Endodermal cell (in vitro differentiated cells): ENCODE measurements at regions not wholly inside any gene's neighbourhood (a gene's known extent, or its start where the extent isn't known, plus 50 kb on each side); places are given as distances from the start of the nearest gene placed in this dataset.

ENCODE experiments used
- DNase-seq: peaks from one replicate; pipeline ENCODE4 v3.0.0-alpha.2; 2017
- H3K27ac ChIP-seq: 2 replicates; pipeline ENCODE4 v1.5.1; 2013; ENCODE audit warnings: mild to moderate bottlenecking, low read depth, low read length, moderate library complexity
- H3K27me3 ChIP-seq: 2 replicates; pipeline ENCODE4 v1.6.1; 2013; ENCODE audit warnings: mild to moderate bottlenecking, low read length, moderate library complexity; ENCODE audit not compliant: insufficient read depth, control insufficient read depth, poor library complexity, severe bottlenecking
- H3K36me3 ChIP-seq: 2 replicates; pipeline ENCODE4 v1.7.0; 2013; ENCODE audit warnings: mild to moderate bottlenecking, low read length, moderate library complexity; ENCODE audit not compliant: control insufficient read depth, insufficient read depth
- H3K4me1 ChIP-seq: one replicate; pipeline ENCODE4 v1.7.0; 2013; ENCODE audit warnings: low read length; ENCODE audit not compliant: control insufficient read depth, insufficient read depth
- H3K4me3 ChIP-seq: 2 replicates; pipeline ENCODE4 v1.5.1; 2013; ENCODE audit warnings: mild to moderate bottlenecking, low read length, moderate library complexity
- H3K9ac ChIP-seq: 2 replicates; pipeline ENCODE4 v1.6.1; 2013; ENCODE audit warnings: mild to moderate bottlenecking, low read length, moderate library complexity; ENCODE audit not compliant: poor library complexity, severe bottlenecking; ENCODE audit errors: extremely low read depth
- H3K9me3 ChIP-seq: 2 replicates; pipeline ENCODE4 v1.6.1; 2013; ENCODE audit warnings: mild to moderate bottlenecking, low read length, moderate library complexity; ENCODE audit not compliant: control insufficient read depth
- H3K27ac Mint-ChIP-seq: 2 replicates; pipeline ENCODE4 v1.8.0; 2020; ENCODE audit warnings: mixed read lengths
- H3K27me3 Mint-ChIP-seq: 2 replicates; pipeline ENCODE4 v1.8.0; 2021; ENCODE audit warnings: mild to moderate bottlenecking, mixed read lengths; ENCODE audit not compliant: insufficient read depth
- H3K36me3 Mint-ChIP-seq: 2 replicates; pipeline ENCODE4 v1.8.0; 2020; ENCODE audit warnings: low read depth, mixed read lengths
- H3K4me1 Mint-ChIP-seq: 2 replicates; pipeline ENCODE4 v1.8.0; 2020; ENCODE audit warnings: mixed read lengths
- H3K4me3 Mint-ChIP-seq: 2 replicates; pipeline ENCODE4 v1.8.0; 2020; ENCODE audit warnings: mild to moderate bottlenecking, moderate library complexity, mixed read lengths
- H3K9me3 Mint-ChIP-seq: 2 replicates; pipeline ENCODE4 v1.8.0; 2020; ENCODE audit warnings: mild to moderate bottlenecking, mixed read lengths
- whole genome bisulfite sequencing, 2 experiments: methylation state at CpG; one replicate each; pipeline versions ENCODE4 v1.1.5 to v1.1.7; 2013; ENCODE audit warnings: missing lambda C conversion rate in 2 of 2, mixed read lengths in 1 of 2; ENCODE audit not compliant: insufficient coverage in 1 of 2, insufficient read length in 1 of 2; 5-methylcytosine and 5-hydroxymethylcytosine counted together
- TF ChIP-seq, protein P1 (sequence below): fragments of 200-600 bp; sonication (generic); conservative IDR thresholded peaks from 2 replicates; pipeline ENCODE4 v1.5.0; 2021; ENCODE audit warnings: antibody characterized with exemption, mild to moderate bottlenecking

DNA sequence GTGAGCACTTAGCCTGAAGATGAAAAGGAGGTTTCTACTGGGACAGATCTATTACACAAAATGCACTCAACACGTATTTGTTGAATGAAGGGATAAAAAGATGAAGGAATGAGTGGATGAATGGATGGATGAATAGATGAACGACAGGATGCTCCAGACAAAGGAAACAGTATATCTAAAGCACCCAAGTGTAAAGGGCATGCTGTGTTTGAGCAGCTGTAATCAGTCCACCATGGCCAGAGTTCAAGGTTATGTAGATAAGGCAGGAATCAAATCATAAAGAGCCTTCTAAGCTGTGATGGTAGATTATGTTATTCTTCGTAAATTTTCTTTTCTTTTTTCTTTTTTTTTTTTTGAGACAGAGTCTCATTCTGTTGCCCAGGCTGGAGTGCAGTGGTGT lies 194.4 kb upstream of the FOXN2 start:
- WGBS, 2 experiments = 89 to 98% methylated on average over 3 of the region's 3 CpGs
- H3K36me3 ChIP-seq = no peaks in the 10 kb centered on the region
- Mint-ChIP-seq H3K36me3 (no peaks in the 10 kb centered on the region), H3K4me1 (no peaks in the 10 kb centered on the region), H3K27me3 (peaks cover 3% of the 10 kb centered on the region), H3K4me3 (no peak overlapping the region), H3K9me3 (no peaks in the 10 kb centered on the region), H3K27ac (no peak overlapping the region)
- no peaks in the 10 kb centered on the region for H3K9me3 ChIP-seq
- no peaks in the 10 kb centered on the region for H3K4me1 ChIP-seq
- H3K9ac ChIP-seq = no peak overlapping the region
- no peaks in the 10 kb centered on the region for H3K27me3 ChIP-seq
- no peak overlapping the region for H3K27ac ChIP-seq
- TF ChIP-seq, protein P1, sequence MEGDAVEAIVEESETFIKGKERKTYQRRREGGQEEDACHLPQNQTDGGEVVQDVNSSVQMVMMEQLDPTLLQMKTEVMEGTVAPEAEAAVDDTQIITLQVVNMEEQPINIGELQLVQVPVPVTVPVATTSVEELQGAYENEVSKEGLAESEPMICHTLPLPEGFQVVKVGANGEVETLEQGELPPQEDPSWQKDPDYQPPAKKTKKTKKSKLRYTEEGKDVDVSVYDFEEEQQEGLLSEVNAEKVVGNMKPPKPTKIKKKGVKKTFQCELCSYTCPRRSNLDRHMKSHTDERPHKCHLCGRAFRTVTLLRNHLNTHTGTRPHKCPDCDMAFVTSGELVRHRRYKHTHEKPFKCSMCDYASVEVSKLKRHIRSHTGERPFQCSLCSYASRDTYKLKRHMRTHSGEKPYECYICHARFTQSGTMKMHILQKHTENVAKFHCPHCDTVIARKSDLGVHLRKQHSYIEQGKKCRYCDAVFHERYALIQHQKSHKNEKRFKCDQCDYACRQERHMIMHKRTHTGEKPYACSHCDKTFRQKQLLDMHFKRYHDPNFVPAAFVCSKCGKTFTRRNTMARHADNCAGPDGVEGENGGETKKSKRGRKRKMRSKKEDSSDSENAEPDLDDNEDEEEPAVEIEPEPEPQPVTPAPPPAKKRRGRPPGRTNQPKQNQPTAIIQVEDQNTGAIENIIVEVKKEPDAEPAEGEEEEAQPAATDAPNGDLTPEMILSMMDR = no peak
- DNase-seq = no peak
- no peak overlapping the region for H3K4me3 ChIP-seq

DNA sequence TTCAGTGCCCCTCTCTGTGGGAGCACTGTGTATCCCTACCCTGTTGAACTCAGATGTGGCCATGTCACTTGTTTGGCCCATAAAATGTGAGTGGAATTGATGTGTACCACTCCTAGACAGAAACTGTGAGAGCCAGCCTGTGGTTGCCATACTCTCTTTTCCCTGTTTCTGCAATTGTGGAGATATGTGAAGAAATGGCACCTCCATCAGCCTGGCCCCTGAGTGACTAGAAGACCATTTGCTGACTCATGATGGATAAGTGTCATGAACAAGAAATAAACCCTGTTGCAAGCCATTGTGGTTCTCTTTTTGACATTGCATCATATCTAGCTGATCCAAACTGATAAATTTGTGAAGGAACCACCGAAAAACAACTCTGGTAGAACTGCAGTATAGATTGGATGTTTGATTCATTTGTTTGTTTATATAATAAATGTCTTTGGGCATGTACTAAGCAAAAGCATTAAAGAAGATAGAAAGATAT lies 193.7 kb upstream of the FOXN2 start:
- Histone ChIP-seq H3K36me3 (no peaks in the 10 kb centered on the region), H3K9me3 (no peaks in the 10 kb centered on the region), H3K27me3 (no peaks in the 10 kb centered on the region), H3K9ac (no peak overlapping the region), H3K27ac (no peak overlapping the region), H3K4me1 (no peaks in the 10 kb centered on the region), H3K4me3 (no peak overlapping the region)
- 93% methylated on average over 1 of the region's 1 CpG; no CpG with 5 or more reads in 1 of the 2 experiments for WGBS, 2 experiments
- no peak overlapping the region for H3K27ac Mint-ChIP-seq
- DNase-seq = no peak
- no peaks in the 10 kb centered on the region for H3K9me3 Mint-ChIP-seq
- H3K4me1 Mint-ChIP-seq = no peaks in the 10 kb centered on the region
- TF ChIP-seq, protein P1 = no peak
- no peak overlapping the region for H3K4me3 Mint-ChIP-seq
- no peaks in the 10 kb centered on the region for H3K36me3 Mint-ChIP-seq
- peaks cover 3% of the 10 kb centered on the region for H3K27me3 Mint-ChIP-seq

DNA sequence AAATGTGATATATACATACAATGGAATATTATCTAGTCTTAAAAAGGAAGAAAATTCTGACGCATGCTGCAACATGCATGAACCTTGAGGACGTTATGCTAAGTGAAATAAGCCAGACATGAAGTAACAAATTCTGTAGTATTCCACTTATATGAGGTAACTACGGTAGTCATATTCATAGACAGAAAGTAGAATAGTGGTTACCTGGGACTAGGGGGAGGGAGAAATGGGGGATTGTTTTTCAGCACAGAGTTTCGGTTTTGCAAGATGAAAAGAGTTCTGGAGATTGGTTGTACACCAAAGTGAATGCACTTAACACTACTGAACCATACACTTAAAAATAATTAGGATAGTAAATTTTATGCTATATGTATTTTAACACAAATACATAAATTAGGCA lies 192.3 kb upstream of the FOXN2 start:
- Mint-ChIP-seq H3K27ac (no peak overlapping the region), H3K36me3 (no peaks in the 10 kb centered on the region), H3K27me3 (no peaks in the 10 kb centered on the region), H3K9me3 (no peaks in the 10 kb centered on the region), H3K4me3 (no peak overlapping the region), H3K4me1 (no peaks in the 10 kb centered on the region)
- TF ChIP-seq, protein P1 = no peak
- H3K4me3 ChIP-seq = no peak overlapping the region
- no peaks in the 10 kb centered on the region for H3K9me3 ChIP-seq
- no peaks in the 10 kb centered on the region for H3K4me1 ChIP-seq
- WGBS, 2 experiments = 97 to 100% methylated on average over 2 to 3 of the region's 4 CpGs
- DNase-seq = no peak
- no peaks in the 10 kb centered on the region for H3K36me3 ChIP-seq
- no peak overlapping the region for H3K9ac ChIP-seq
- H3K27me3 ChIP-seq = no peaks in the 10 kb centered on the region
- no peak overlapping the region for H3K27ac ChIP-seq
